Right atrium auricular region (tissue), 2 donors: ENCODE measurements at regions not wholly inside any gene's neighbourhood (a gene's known extent, or its start where the extent isn't known, plus 50 kb on each side); places are given as distances from the start of the nearest gene placed in this dataset.

Experiments used
- DNase-seq: peaks from one replicate; pipeline ENCODE4 v3.0.0-alpha.2; 2019; ENCODE audit warnings: low spot score
- H3K27ac ChIP-seq, 2 donors: fragments of 200-600 bp; sonication (generic); 1 replicate in 1 of 2; 2 replicates in 1 of 2; pipeline ENCODE4 v1.5.1; 2016 to 2019
- H3K27me3 ChIP-seq, 2 donors: fragments of 200-600 bp; sonication (generic); one replicate each; pipeline versions ENCODE4 v1.5.1 to v1.6.0; 2017 to 2019
- H3K36me3 ChIP-seq: fragments of 200-600 bp; sonication (generic); one replicate; pipeline ENCODE4 v1.5.1; 2016
- H3K4me1 ChIP-seq, 2 donors: fragments of 200-600 bp; sonication (generic); one replicate each; pipeline versions ENCODE4 v1.5.1 to v1.6.0; 2017 to 2019
- H3K4me3 ChIP-seq, 2 donors: fragments of 200-600 bp; sonication (generic); 1 replicate in 1 of 2; 2 replicates in 1 of 2; pipeline ENCODE4 v1.5.1; 2017 to 2019; ENCODE audit warnings: mild to moderate bottlenecking in 1 of 2, moderate library complexity in 1 of 2
- H3K9me3 ChIP-seq, 2 donors: fragments of 200-600 bp; sonication (generic); one replicate each; pipeline ENCODE4 v1.5.1; 2019
- CTCF ChIP-seq, 2 donors: fragments of 200-600 bp; sonication (generic); IDR thresholded peaks; one replicate each; pipeline ENCODE4 v1.5.1; 2019; ENCODE audit warnings: antibody characterized with exemption in 2 of 2

GRCh38 chr3:170717410-170718402, 131.8 kb upstream of the SLC7A14 start:
- TF ChIP-seq CTCF (IDR thresholded peaks at IDR 0.05), result no peak
- Histone ChIP-seq H3K27ac (no peak overlapping the region), H3K9me3 (peaks cover 0 to 4% of the 10 kb centered on the region in 2 donors), H3K27me3 (no peaks in the 10 kb centered on the region), H3K36me3 (no peaks in the 10 kb centered on the region), H3K4me1 (no peaks in the 10 kb centered on the region), H3K4me3 (no peak overlapping the region)
- peak; percentile 65 for DNase-seq

GRCh38 chr3:170716172-170716805, 130.4 kb upstream of the SLC7A14 start:
- DNase-seq, result no peak
- Histone ChIP-seq H3K4me1 (no peaks in the 10 kb centered on the region), H3K4me3 (no peak overlapping the region), H3K27ac (no peak overlapping the region), H3K36me3 (no peaks in the 10 kb centered on the region), H3K27me3 (no peaks in the 10 kb centered on the region), H3K9me3 (peaks cover 0 to 4% of the 10 kb centered on the region in 2 donors)
- no peak for TF ChIP-seq CTCF (IDR thresholded peaks at IDR 0.05)

GRCh38 chr3:170714562-170715535, 129.0 kb upstream of the SLC7A14 start:
- Histone ChIP-seq H3K27me3 (no peaks in the 10 kb centered on the region), H3K4me3 (no peak overlapping the region), H3K9me3 (peaks cover 6 to 12% of the 10 kb centered on the region in 2 donors), H3K36me3 (no peaks in the 10 kb centered on the region), H3K4me1 (no peaks in the 10 kb centered on the region), H3K27ac (no peak overlapping the region)
- no peak for DNase-seq
- TF ChIP-seq CTCF (IDR thresholded peaks at IDR 0.05), result no peak

GRCh38 chr3:170714122-170714521, 128.2 kb upstream of the SLC7A14 start:
- Histone ChIP-seq H3K27ac (no peak overlapping the region), H3K36me3 (no peaks in the 10 kb centered on the region), H3K27me3 (no peaks in the 10 kb centered on the region), H3K4me3 (no peak overlapping the region), H3K4me1 (no peaks in the 10 kb centered on the region), H3K9me3 (peaks cover 10 to 15% of the 10 kb centered on the region in 2 donors)
- no peak for TF ChIP-seq CTCF (IDR thresholded peaks at IDR 0.05)
- no peak for DNase-seq

GRCh38 chr3:170713653-170714052, 127.8 kb upstream of the SLC7A14 start:
- H3K36me3 ChIP-seq, result no peaks in the 10 kb centered on the region
- no peak overlapping the region for H3K4me3 ChIP-seq
- no peaks in the 10 kb centered on the region for H3K4me1 ChIP-seq
- peaks cover 10 to 12% of the 10 kb centered on the region in 2 donors for H3K9me3 ChIP-seq
- TF ChIP-seq CTCF (IDR thresholded peaks at IDR 0.05), result no peak
- no peak for DNase-seq
- H3K27ac ChIP-seq, result no peak overlapping the region
- H3K27me3 ChIP-seq, result no peaks in the 10 kb centered on the region
